Tibial nerve (tissue), 4 donors: ENCODE measurements at regions not wholly inside any gene's neighbourhood (a gene's known extent, or its start where the extent isn't known, plus 50 kb on each side); places are given as distances from the start of the nearest gene placed in this dataset.

Experiments used
- CTCF ChIP-seq, 5 experiments: fragments of 200-600 bp in 3 of 5; fragments of 450-650 bp in 2 of 5; sonication (generic) in 3 of 5; IDR thresholded peaks; one replicate each; pipeline ENCODE4 v1.5.1; 2016 to 2019; ENCODE audit warnings: antibody characterized with exemption in 5 of 5, mild to moderate bottlenecking in 3 of 5, moderate library complexity in 2 of 5
- EP300 ChIP-seq, 2 donors: sonication (generic); formaldehyde crosslinking; IDR thresholded peaks; one replicate each; pipeline ENCODE4 v1.6.1; 2017; ENCODE audit warnings: antibody characterized with exemption in 2 of 2, mild to moderate bottlenecking in 1 of 2
- POLR2A ChIP-seq, 2 donors: fragments of 450-650 bp; IDR thresholded peaks; one replicate each; pipeline ENCODE4 v1.6.1; 2017; ENCODE audit warnings: antibody characterized with exemption in 2 of 2, mild to moderate bottlenecking in 2 of 2, moderate library complexity in 2 of 2

DNA sequence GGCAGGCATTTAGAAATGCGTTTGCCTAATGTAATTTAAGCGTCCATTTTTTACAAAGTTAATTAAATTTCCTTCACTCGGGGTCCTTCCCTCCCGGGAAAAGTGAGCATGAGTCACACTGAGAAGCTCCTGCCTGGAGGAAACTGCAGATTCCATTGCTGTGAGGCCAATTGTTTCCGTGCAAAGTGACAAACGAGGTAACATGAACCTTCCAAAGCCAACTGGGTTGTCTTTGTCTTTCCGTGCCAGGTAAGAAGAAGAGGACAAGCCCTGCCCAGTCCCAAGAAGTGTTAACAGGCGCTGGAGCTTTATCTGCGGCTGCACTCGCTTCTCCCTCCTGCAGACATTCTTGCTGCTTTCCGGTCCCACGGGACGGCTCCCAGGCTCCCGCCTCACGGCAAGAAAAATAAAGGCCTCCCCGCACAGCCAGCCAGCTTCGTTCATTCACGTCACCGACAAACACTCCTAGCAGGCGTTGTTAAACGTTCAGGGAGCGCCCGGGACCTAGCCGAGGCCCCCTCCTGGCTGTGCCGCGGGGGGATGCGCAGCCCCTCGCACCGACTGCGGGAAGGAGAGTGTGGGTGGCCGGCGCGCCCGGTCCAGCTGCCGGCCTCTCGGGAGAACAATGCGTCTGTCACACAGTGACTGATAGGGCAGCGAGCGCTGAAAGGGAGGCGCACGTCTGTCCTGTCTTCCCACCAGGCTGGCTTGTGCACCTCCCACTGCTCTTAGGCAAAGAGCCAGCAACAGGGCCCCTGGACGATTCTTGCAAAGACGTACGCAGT, 61.5 kb upstream of the HDDC2 start:
- peak in 1 of 2 donors; percentile 53 for TF ChIP-seq EP300 (IDR thresholded peaks at IDR 0.05)
- no peak for TF ChIP-seq CTCF (IDR thresholded peaks at IDR 0.05)
- TF ChIP-seq POLR2A (IDR thresholded peaks at IDR 0.05): no peak
